Spleen (tissue), 7 donors: ENCODE measurements at regions not wholly inside any gene's neighbourhood (a gene's known extent, or its start where the extent isn't known, plus 50 kb on each side); places are given as distances from the start of the nearest gene placed in this dataset.

Experiments used
- POLR2A ChIP-seq, 3 donors: fragments of 450-650 bp; IDR thresholded peaks; one replicate each; pipeline ENCODE4 v1.5.1; 2017; ENCODE audit warnings: antibody characterized with exemption in 3 of 3, mild to moderate bottlenecking in 1 of 3
- TF ChIP-seq, protein P1 (sequence below), 11 experiments: fragments of 200-600 bp in 7 of 11; fragments of 450-650 bp in 4 of 11; sonication (generic) in 4 of 11; IDR thresholded peaks in 8 of 11; conservative IDR thresholded peaks in 3 of 11; 1 replicate in 7 of 11; 2 replicates in 4 of 11; pipeline versions ENCODE4 v1.4.0 to v1.8.0; 2016 to 2021; ENCODE audit warnings: antibody characterized with exemption in 11 of 11, inconsistent platforms in 4 of 11, mild to moderate bottlenecking in 1 of 11
- donor health status: DM: no; HTN: no; CAD: no; lungs with moderate emphysema.
- donor health status: DM: no; HTN: no; CAD: no.
- donor health status: DM: no; HTN: no; CAD: no.

DNA sequence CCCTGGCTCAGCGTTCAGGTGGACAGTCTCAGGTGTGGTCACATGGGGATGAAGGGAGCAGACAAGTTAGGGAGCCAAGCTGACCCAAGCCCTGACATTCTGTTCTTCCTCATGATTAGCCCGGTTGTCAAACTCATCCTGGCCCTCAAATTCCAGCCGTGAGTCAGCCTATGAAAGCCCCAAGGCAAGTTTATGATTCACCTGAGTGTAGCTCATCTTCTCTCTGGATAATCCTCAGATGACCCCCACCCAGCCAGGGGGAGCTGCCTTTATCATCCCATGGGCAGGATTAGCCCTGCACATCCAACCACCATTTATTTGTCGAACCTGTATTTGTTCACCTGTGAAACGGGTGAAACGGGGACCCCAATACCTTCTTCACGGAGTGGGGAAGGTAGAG is 161.9 kb downstream of the DHX35 start:
- TF ChIP-seq, protein P1, sequence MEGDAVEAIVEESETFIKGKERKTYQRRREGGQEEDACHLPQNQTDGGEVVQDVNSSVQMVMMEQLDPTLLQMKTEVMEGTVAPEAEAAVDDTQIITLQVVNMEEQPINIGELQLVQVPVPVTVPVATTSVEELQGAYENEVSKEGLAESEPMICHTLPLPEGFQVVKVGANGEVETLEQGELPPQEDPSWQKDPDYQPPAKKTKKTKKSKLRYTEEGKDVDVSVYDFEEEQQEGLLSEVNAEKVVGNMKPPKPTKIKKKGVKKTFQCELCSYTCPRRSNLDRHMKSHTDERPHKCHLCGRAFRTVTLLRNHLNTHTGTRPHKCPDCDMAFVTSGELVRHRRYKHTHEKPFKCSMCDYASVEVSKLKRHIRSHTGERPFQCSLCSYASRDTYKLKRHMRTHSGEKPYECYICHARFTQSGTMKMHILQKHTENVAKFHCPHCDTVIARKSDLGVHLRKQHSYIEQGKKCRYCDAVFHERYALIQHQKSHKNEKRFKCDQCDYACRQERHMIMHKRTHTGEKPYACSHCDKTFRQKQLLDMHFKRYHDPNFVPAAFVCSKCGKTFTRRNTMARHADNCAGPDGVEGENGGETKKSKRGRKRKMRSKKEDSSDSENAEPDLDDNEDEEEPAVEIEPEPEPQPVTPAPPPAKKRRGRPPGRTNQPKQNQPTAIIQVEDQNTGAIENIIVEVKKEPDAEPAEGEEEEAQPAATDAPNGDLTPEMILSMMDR (IDR thresholded peaks at IDR 0.05 in 8 of 11, conservative IDR thresholded peaks at IDR 0.05 in 3 of 11), result no peak
- TF ChIP-seq POLR2A (IDR thresholded peaks at IDR 0.05), result no peak
